ENCODE measurements at regions not wholly inside any gene's neighbourhood (a gene's known extent, or its start where the extent isn't known, plus 50 kb on each side); places are given as distances from the start of the nearest gene placed in this dataset.

DNA sequence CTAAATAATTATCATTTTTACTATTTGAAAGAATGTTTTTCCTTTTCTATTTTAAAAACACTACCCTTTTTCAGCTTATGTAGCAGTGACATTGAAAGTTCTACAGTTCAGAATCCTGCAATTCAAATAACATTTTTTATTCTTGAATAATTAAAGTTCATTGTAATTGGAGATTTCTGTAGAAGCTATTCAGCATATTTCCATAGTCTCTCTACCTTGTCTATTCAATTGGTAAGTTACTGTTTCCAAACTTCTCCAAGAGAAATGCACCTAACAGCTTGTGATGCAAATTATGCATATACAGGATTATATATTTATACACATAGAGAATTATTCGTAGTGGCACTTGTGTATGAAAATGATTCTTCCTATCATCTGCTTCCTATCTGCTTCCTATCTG lies 149.7 kb upstream of the ARRDC3 start:
- TF ChIP-seq, protein P1, sequence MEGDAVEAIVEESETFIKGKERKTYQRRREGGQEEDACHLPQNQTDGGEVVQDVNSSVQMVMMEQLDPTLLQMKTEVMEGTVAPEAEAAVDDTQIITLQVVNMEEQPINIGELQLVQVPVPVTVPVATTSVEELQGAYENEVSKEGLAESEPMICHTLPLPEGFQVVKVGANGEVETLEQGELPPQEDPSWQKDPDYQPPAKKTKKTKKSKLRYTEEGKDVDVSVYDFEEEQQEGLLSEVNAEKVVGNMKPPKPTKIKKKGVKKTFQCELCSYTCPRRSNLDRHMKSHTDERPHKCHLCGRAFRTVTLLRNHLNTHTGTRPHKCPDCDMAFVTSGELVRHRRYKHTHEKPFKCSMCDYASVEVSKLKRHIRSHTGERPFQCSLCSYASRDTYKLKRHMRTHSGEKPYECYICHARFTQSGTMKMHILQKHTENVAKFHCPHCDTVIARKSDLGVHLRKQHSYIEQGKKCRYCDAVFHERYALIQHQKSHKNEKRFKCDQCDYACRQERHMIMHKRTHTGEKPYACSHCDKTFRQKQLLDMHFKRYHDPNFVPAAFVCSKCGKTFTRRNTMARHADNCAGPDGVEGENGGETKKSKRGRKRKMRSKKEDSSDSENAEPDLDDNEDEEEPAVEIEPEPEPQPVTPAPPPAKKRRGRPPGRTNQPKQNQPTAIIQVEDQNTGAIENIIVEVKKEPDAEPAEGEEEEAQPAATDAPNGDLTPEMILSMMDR (conservative IDR thresholded peaks at IDR 0.05) = no peak
- TF ChIP-seq ZFX (IDR thresholded peaks at IDR 0.05) = no peak
